Activated naive CD8-positive, alpha-beta T cell treated with anti-CD3 and anti-CD28 coated beads, Interleukin-2, amount 10 ng/mL, durations not matched to agents 7 days and 5 days (primary cell): ENCODE measurements at regions not wholly inside any gene's neighbourhood (a gene's known extent, or its start where the extent isn't known, plus 50 kb on each side); places are given as distances from the start of the nearest gene placed in this dataset.

Source experiments
- ATAC-seq: fragments of 150-1000 bp; cut with Tn5 transposase; one replicate; pipeline ENCODE4 v1.10.0; 2021; ENCODE audit warnings: low read depth, moderate library complexity
- POLR2A ChIA-PET: fragments of 350-600 bp; sonication (Branson Sonifier 250); formaldehyde crosslinking; loops from one replicate; lab custom pipeline; 2021; ENCODE audit warnings: antibody characterized with exemption; lab: Charles Lee
- DNase-seq: peaks from one replicate; pipeline ENCODE4 v3.0.0; 2021
- H3K27ac Mint-ChIP-seq: one replicate; pipeline ENCODE4 v1.8.0; 2022; ENCODE audit warnings: mild to moderate bottlenecking, mixed read lengths
- H3K27me3 Mint-ChIP-seq: one replicate; pipeline ENCODE4 v1.8.0; 2022; ENCODE audit warnings: mild to moderate bottlenecking, moderate library complexity, mixed read lengths
- H3K36me3 Mint-ChIP-seq: one replicate; pipeline ENCODE4 v1.8.0; 2021; ENCODE audit warnings: mild to moderate bottlenecking, mixed read lengths
- H3K4me1 Mint-ChIP-seq: one replicate; pipeline ENCODE4 v1.8.0; 2021; ENCODE audit warnings: mixed read lengths
- H3K4me3 Mint-ChIP-seq: one replicate; pipeline ENCODE4 v1.8.0; 2022; ENCODE audit warnings: mild to moderate bottlenecking, moderate library complexity, mixed read lengths
- H3K9me3 Mint-ChIP-seq: one replicate; pipeline ENCODE4 v1.8.0; 2021; ENCODE audit warnings: mixed read lengths

GRCh38 chr6:148054219-148054618 is 288.4 kb upstream of the SASH1 start:
- no peaks in the 10 kb centered on the region for H3K27me3 Mint-ChIP-seq
- no peaks in the 10 kb centered on the region for H3K4me1 Mint-ChIP-seq
- no peak for ATAC-seq
- no peak for DNase-seq
- H3K27ac Mint-ChIP-seq: no peak overlapping the region
- POLR2A ChIA-PET: no interaction called here
- H3K9me3 Mint-ChIP-seq: peaks cover 1% of the 10 kb centered on the region
- H3K4me3 Mint-ChIP-seq: no peak overlapping the region
- no peaks in the 10 kb centered on the region for H3K36me3 Mint-ChIP-seq

DNA sequence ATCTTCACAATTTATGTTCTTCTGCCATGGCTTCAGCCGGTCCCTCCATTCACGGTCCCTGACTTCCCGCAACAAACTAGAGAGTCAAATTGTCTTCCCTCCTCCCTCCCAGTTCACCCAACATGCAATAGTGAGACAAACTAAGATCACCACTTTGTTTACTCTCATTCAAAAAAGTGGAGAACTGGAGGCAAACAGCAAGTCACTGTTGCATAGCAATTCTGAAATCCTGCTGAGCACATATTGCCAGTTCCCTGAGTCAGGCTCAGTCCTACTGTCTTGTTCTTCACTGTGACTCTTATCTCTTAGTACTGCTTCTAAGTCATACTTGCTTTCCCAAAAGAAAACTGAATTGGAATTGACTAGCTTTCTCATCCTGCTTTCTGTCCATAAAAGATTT is 287.2 kb upstream of the SASH1 start:
- Mint-ChIP-seq H3K27me3 (no peaks in the 10 kb centered on the region), H3K27ac (no peak overlapping the region), H3K36me3 (no peaks in the 10 kb centered on the region), H3K4me1 (no peaks in the 10 kb centered on the region), H3K9me3 (no peaks in the 10 kb centered on the region), H3K4me3 (no peak overlapping the region)
- no peak for ATAC-seq
- no peak for DNase-seq
- POLR2A ChIA-PET: no interaction called here

- H3K9me3 Mint-ChIP-seq: peaks cover 4% of the 10 kb centered on the region
- ATAC-seq (no peak), DNase-seq (no peak)
- H3K36me3 Mint-ChIP-seq: no peaks in the 10 kb centered on the region
- POLR2A ChIA-PET: no interaction called here
- H3K4me3 Mint-ChIP-seq: no peak overlapping the region
- H3K27ac Mint-ChIP-seq: no peak overlapping the region
- no peaks in the 10 kb centered on the region for H3K27me3 Mint-ChIP-seq
- no peaks in the 10 kb centered on the region for H3K4me1 Mint-ChIP-seq
Measured at GRCh38 chr6:148059869-148060268, 282.8 kb upstream of the SASH1 start.

DNA sequence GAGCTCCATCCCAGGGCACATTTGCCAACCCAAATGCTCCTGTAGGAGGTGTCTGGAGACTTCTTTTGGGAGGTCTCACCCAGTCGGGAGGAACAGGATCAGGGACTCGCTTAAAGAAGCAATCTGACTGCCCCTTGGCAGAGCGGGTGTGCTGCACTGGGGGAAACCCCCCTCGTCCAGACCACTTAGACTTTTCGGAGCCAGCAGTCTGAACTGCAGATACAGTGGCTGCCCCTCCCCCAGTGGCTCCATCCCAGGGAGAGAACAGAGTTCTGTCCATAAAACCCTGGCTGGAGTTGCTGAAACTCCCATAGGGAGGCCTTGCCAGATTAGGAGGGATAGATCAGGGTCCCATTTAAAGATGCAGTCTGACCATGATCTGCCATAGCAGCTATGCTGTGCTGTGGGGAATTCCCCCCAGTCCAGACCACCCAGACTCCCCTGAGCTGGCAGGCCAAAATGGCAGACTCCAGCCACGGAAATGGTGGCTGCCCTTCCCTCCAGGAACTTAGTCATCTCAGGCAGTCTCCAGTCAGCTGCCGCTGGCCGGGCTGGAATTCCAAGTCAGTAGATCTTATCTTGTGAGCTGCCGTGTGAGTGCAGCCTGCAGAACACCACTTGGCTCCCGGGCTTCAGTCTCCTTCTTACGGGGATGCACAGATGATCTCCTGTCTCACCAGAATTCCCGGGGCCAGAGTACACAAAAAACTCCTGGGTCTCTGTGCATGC is 278.1 kb upstream of the SASH1 start:
- no peaks in the 10 kb centered on the region for H3K36me3 Mint-ChIP-seq
- POLR2A ChIA-PET: no interaction called here
- no peaks in the 10 kb centered on the region for H3K27me3 Mint-ChIP-seq
- H3K27ac Mint-ChIP-seq: no peak overlapping the region
- H3K4me3 Mint-ChIP-seq: no peak overlapping the region
- DNase-seq: no peak
- H3K4me1 Mint-ChIP-seq: no peaks in the 10 kb centered on the region
- ATAC-seq: no peak
- H3K9me3 Mint-ChIP-seq: peaks cover 6% of the 10 kb centered on the region

- no peak overlapping the region for H3K4me3 Mint-ChIP-seq
Measured at GRCh38 chr6:148068437-148069061, 274.1 kb upstream of the SASH1 start.

GRCh38 chr6:148069256-148069655 is 273.4 kb upstream of the SASH1 start:
- DNase-seq (no peak), ATAC-seq (no peak)
- POLR2A ChIA-PET: no interaction called here
- Mint-ChIP-seq H3K4me1 (no peaks in the 10 kb centered on the region), H3K9me3 (peaks cover 5% of the 10 kb centered on the region), H3K27ac (no peak overlapping the region), H3K36me3 (no peaks in the 10 kb centered on the region), H3K4me3 (no peak overlapping the region), H3K27me3 (no peaks in the 10 kb centered on the region)

More at GRCh38 chr6:148068437-148069061, 274.1 kb upstream of the SASH1 start:
- DNase-seq: no peak
- no peaks in the 10 kb centered on the region for H3K27me3 Mint-ChIP-seq
- no peak overlapping the region for H3K27ac Mint-ChIP-seq
- H3K9me3 Mint-ChIP-seq: peaks cover 6% of the 10 kb centered on the region
- no peaks in the 10 kb centered on the region for H3K4me1 Mint-ChIP-seq
- no peak for ATAC-seq
- POLR2A ChIA-PET: no interaction called here
- no peaks in the 10 kb centered on the region for H3K36me3 Mint-ChIP-seq

GRCh38 chr6:148074291-148074690 is 268.3 kb upstream of the SASH1 start:
- H3K4me1 Mint-ChIP-seq: no peaks in the 10 kb centered on the region
- H3K36me3 Mint-ChIP-seq: no peaks in the 10 kb centered on the region
- POLR2A ChIA-PET: no interaction called here
- H3K9me3 Mint-ChIP-seq: peaks cover 3% of the 10 kb centered on the region
- no peak overlapping the region for H3K4me3 Mint-ChIP-seq
- ATAC-seq (no peak), DNase-seq (no peak)
- H3K27ac Mint-ChIP-seq: no peak overlapping the region
- peaks cover 2% of the 10 kb centered on the region for H3K27me3 Mint-ChIP-seq

GRCh38 chr6:148074738-148075137 is 267.9 kb upstream of the SASH1 start:
- H3K4me1 Mint-ChIP-seq: no peaks in the 10 kb centered on the region
- no peak overlapping the region for H3K4me3 Mint-ChIP-seq
- DNase-seq: no peak
- no peaks in the 10 kb centered on the region for H3K36me3 Mint-ChIP-seq
- no peak for ATAC-seq
- H3K27me3 Mint-ChIP-seq: peaks cover 2% of the 10 kb centered on the region
- POLR2A ChIA-PET: no interaction called here
- no peak overlapping the region for H3K27ac Mint-ChIP-seq
- peaks cover 3% of the 10 kb centered on the region for H3K9me3 Mint-ChIP-seq

DNA sequence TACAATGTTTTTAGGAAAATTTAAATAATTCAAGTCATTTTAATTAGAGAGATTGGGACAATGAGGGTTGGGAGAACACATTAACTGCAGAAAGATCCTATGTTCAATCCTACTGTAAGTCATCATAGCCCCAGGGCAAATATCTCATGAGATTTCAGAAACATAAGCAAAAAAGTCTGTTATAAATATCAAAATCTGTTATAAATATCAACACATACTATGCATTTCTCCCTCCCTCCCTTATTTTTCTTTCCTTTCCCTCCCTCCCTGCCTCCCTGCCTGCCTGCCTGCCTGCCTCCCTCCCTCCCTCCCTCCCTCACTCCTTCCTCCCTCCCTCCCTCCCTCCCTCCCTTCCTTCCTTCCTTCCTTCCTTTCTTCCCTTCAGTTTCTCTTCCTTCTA is 267.3 kb upstream of the SASH1 start:
- Mint-ChIP-seq H3K4me3 (no peak overlapping the region), H3K36me3 (no peaks in the 10 kb centered on the region), H3K4me1 (no peaks in the 10 kb centered on the region), H3K27ac (no peak overlapping the region), H3K9me3 (peaks cover 3% of the 10 kb centered on the region), H3K27me3 (peaks cover 2% of the 10 kb centered on the region)
- POLR2A ChIA-PET: no interaction called here
- ATAC-seq: no peak
- no peak for DNase-seq

DNA sequence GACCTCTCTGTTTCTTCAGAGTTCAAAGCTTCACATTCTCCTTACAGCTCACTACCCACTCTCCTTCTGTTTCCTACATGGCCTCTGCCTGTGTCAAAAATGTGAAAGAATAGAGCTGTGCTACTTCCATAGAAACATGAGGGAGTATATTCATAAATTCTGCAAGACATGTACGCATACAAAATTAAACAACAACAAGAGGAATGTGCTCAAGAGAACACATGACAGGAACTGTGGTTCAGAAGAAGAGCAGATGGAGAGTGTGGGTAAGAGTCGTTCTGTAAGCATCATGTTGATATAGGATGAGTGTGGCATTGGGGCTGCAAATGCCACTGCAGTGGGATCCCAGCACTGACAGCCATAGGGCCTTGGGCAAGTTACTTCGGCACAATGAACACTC is 266.6 kb upstream of the SASH1 start:
- Mint-ChIP-seq H3K4me1 (no peaks in the 10 kb centered on the region), H3K4me3 (no peak overlapping the region), H3K27me3 (peaks cover 2% of the 10 kb centered on the region), H3K9me3 (peaks cover 3% of the 10 kb centered on the region), H3K27ac (no peak overlapping the region), H3K36me3 (no peaks in the 10 kb centered on the region)
- ATAC-seq (no peak), DNase-seq (no peak)
- POLR2A ChIA-PET: no interaction called here

GRCh38 chr6:148080315-148080714 is 262.3 kb upstream of the SASH1 start:
- Mint-ChIP-seq H3K27ac (no peak overlapping the region), H3K36me3 (no peaks in the 10 kb centered on the region), H3K27me3 (peaks cover 1% of the 10 kb centered on the region), H3K9me3 (no peaks in the 10 kb centered on the region), H3K4me3 (no peak overlapping the region), H3K4me1 (no peaks in the 10 kb centered on the region)
- POLR2A ChIA-PET: no interaction called here
- no peak for DNase-seq
- ATAC-seq: no peak

- Mint-ChIP-seq H3K4me3 (no peak overlapping the region), H3K27ac (no peak overlapping the region), H3K36me3 (no peaks in the 10 kb centered on the region), H3K9me3 (no peaks in the 10 kb centered on the region), H3K27me3 (no peaks in the 10 kb centered on the region), H3K4me1 (no peaks in the 10 kb centered on the region)
- ATAC-seq (no peak), DNase-seq (no peak)
- POLR2A ChIA-PET: no interaction called here
Measured at GRCh38 chr6:148081076-148081475, 261.6 kb upstream of the SASH1 start.

GRCh38 chr6:148082044-148082443 is 260.6 kb upstream of the SASH1 start:
- Mint-ChIP-seq H3K27me3 (no peaks in the 10 kb centered on the region), H3K36me3 (no peaks in the 10 kb centered on the region), H3K4me3 (no peak overlapping the region), H3K27ac (no peak overlapping the region), H3K9me3 (no peaks in the 10 kb centered on the region), H3K4me1 (no peaks in the 10 kb centered on the region)
- DNase-seq (no peak), ATAC-seq (no peak)
- POLR2A ChIA-PET: no interaction called here

GRCh38 chr6:148082696-148083095 is 259.9 kb upstream of the SASH1 start:
- no peaks in the 10 kb centered on the region for H3K9me3 Mint-ChIP-seq
- no peaks in the 10 kb centered on the region for H3K27me3 Mint-ChIP-seq
- no peak overlapping the region for H3K4me3 Mint-ChIP-seq
- no peak overlapping the region for H3K27ac Mint-ChIP-seq
- ATAC-seq (no peak), DNase-seq (no peak)
- H3K36me3 Mint-ChIP-seq: no peaks in the 10 kb centered on the region
- POLR2A ChIA-PET: no interaction called here
- H3K4me1 Mint-ChIP-seq: no peaks in the 10 kb centered on the region
